ENCODE measurements at regions not wholly inside any gene's neighbourhood (a gene's known extent, or its start where the extent isn't known, plus 50 kb on each side); places are given as distances from the start of the nearest gene placed in this dataset.

GRCh38 chr10:108899670-108900069, 1023.6 kb downstream of the XPNPEP1 start (continued):
- no peak for TF ChIP-seq HMGA2 (CRISPR knock-in tag; IDR thresholded peaks at IDR 0.05)
- TF ChIP-seq RORB (CRISPR knock-in tag; IDR thresholded peaks at IDR 0.05) = no peak
- no peak for TF ChIP-seq ATF6 (CRISPR knock-in tag; IDR thresholded peaks at IDR 0.05)
- no peak for TF ChIP-seq ZNF425 (CRISPR knock-in tag; conservative IDR thresholded peaks at IDR 0.05)
- TF ChIP-seq PRRX2 (CRISPR knock-in tag; IDR thresholded peaks at IDR 0.05) = no peak
- TF ChIP-seq MYBL2 (CRISPR knock-in tag; IDR thresholded peaks at IDR 0.05) = no peak
- no peak for TF ChIP-seq ZNF416 (CRISPR knock-in tag; IDR thresholded peaks at IDR 0.05)
- no peak for TF ChIP-seq JAZF1 (CRISPR knock-in tag; IDR thresholded peaks at IDR 0.05)
- TF ChIP-seq STAT6 (CRISPR knock-in tag; conservative IDR thresholded peaks at IDR 0.05; ENCODE audit: low read depth) = no peak
- TF ChIP-seq JUN (CRISPR knock-in tag; IDR thresholded peaks at IDR 0.05) = no peak
- no peak for TF ChIP-seq GRHL2 (CRISPR knock-in tag; IDR thresholded peaks at IDR 0.05; ENCODE audit: insufficient replicate concordance, severe bottlenecking)
- no peak for TF ChIP-seq ATF3 (CRISPR knock-in tag; conservative IDR thresholded peaks at IDR 0.05)
- TF ChIP-seq IRF1 (CRISPR knock-in tag; IDR thresholded peaks at IDR 0.05) = no peak

- Mint-ChIP-seq H3K27ac (no peak overlapping the region), H3K4me3 (no peak overlapping the region), H3K27me3 (ENCODE audit: low read depth) (no peaks in the 10 kb centered on the region), H3K9me3 (peaks cover 12% of the 10 kb centered on the region), H3K36me3 (no peaks in the 10 kb centered on the region), H3K4me1 (no peaks in the 10 kb centered on the region; the same call in 1 of the 2 replicates)
- ChIA-PET CTCF (no interaction called here), POLR2A (no interaction called here)
- ATAC-seq (no peak), DNase-seq (ENCODE audit: low spot score) (no peak)
- no peak for TF ChIP-seq RORB (CRISPR knock-in tag; IDR thresholded peaks at IDR 0.05)
- no peak for TF ChIP-seq AR (CRISPR knock-in tag; IDR thresholded peaks at IDR 0.05)
- TF ChIP-seq USF1 (CRISPR knock-in tag; IDR thresholded peaks at IDR 0.05) = no peak
- no peak for TF ChIP-seq NFE2L1 (CRISPR knock-in tag; IDR thresholded peaks at IDR 0.05)
- no peak for TF ChIP-seq FOXK1 (CRISPR knock-in tag; IDR thresholded peaks at IDR 0.05)
- TF ChIP-seq SP1 (CRISPR knock-in tag; conservative IDR thresholded peaks at IDR 0.05) = no peak
- no peak for TF ChIP-seq ATF6 (CRISPR knock-in tag; IDR thresholded peaks at IDR 0.05)
These were observed 1028.7 kb downstream of the XPNPEP1 start for GRCh38 chr10:108894402-108895301.

Data from WTC11 (cell line).